ENCODE measurements at regions not wholly inside any gene's neighbourhood (a gene's known extent, or its start where the extent isn't known, plus 50 kb on each side); places are given as distances from the start of the nearest gene placed in this dataset.
"Not testable (repeated sequence)": the region's sequence is repeated elsewhere in the genome, so short reads cannot be mapped to it uniquely, and the experiment has no call there.

GRCh38 chr14:19172745-19173144, 205.5 kb downstream of the POTEM start:
- ATAC-seq; H3K4me3 ChIP-seq; intact Hi-C loops (cut with DNase I); H3K27ac ChIP-seq; DNase-seq; H3K27me3 ChIP-seq; H3K4me1 ChIP-seq; H3K36me3 ChIP-seq: not testable (repeated sequence)
- peaks cover 0 to 29% (median 0%) of the 10 kb centered on the region in 11 donors for H3K9me3 ChIP-seq

DNA sequence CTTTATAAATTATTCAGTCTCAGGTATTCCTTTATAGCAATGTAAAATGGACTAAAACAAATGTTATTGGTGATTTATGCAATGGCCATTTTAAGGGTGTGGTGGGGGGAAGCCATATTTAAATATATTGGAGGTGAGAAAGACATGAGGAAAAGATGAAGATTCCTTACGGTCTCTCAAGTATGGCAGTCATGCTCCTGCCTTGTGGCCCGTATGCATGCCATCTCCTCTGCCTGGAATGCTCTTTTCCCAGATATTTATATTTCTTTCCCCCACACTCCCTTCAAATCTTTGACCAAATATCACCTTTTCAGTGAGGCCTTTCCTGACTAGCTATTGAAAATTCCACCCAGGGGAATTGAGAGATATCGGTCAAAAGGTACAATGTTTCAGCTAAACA, 206.0 kb downstream of the POTEM start:
- WGBS, 2 donors: 73 to 83% methylated on average over 2 of the region's 3 CpGs
- intact Hi-C loops (cut with DNase I); H3K4me3 ChIP-seq; ATAC-seq; DNase-seq; H3K36me3 ChIP-seq; H3K27me3 ChIP-seq; H3K4me1 ChIP-seq; H3K27ac ChIP-seq: not testable (repeated sequence)
- peaks cover 0 to 25% (median 0%) of the 10 kb centered on the region in 11 donors for H3K9me3 ChIP-seq

DNA sequence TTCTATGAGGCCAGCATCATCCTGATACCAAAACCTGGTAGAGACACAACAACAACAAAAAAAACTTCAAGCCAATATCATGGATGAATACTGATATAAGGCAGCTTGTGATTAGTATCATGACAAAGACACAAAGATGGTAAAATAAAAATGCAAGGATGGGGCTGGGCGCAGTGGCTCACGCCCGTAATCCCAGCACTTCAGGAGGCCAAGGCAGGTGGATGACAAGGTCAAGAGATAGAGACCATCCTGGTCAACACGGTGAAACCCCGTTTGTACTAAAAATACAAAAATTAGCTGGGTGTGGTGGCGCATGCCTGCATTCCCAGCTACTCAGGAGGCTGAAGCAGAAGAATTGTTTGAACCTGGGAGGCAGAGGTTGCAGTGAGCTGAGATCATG, 210.2 kb downstream of the POTEM start:
- H3K9me3 ChIP-seq; DNase-seq; intact Hi-C loops (cut with DNase I); H3K36me3 ChIP-seq; ATAC-seq; H3K4me3 ChIP-seq; H3K4me1 ChIP-seq; H3K27ac ChIP-seq; H3K27me3 ChIP-seq: not testable (repeated sequence)
- WGBS, 2 donors: 43 to 45% methylated on average over 5 of the region's 6 CpGs

GRCh38 chr14:19180297-19180696, 213.1 kb downstream of the POTEM start:
- intact Hi-C loops (cut with DNase I): not testable (repeated sequence)

DNA sequence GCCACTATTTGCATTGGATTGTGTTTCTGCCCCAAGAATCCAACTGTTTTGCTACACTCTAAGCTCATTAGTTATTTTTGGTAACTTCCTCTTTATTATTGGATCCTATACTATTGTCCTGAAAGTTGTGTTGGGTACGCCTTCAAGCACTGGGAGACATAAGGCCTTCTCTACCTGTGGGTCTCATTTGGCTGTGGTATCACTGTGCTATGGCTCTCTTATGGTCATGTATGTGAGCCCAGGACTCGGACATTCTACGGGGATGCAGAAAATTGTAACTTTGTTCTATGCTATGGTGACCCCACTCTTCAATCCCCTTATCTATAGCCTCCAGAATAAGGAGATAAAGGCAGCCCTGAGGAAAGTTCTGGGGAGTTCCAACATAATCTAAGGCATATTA, 213.6 kb downstream of the POTEM start:
- WGBS, 2 donors: 32 to 36% methylated on average over 3 of the region's 3 CpGs
- H3K9me3 ChIP-seq; ATAC-seq; H3K4me3 ChIP-seq; H3K4me1 ChIP-seq; H3K36me3 ChIP-seq; H3K27me3 ChIP-seq; DNase-seq; H3K27ac ChIP-seq; intact Hi-C loops (cut with DNase I): not testable (repeated sequence)

More at GRCh38 chr14:19180297-19180696, 213.1 kb downstream of the POTEM start:
- not testable (repeated sequence) for H3K27me3 ChIP-seq, ATAC-seq, H3K9me3 ChIP-seq, H3K4me3 ChIP-seq, H3K4me1 ChIP-seq, DNase-seq, H3K36me3 ChIP-seq, H3K27ac ChIP-seq
- WGBS, 2 donors: 69 to 74% methylated on average over 2 of the region's 2 CpGs

- WGBS, 2 donors: 72 to 73% methylated on average over 3 of the region's 4 CpGs
- H3K4me3 ChIP-seq; H3K4me1 ChIP-seq; H3K27ac ChIP-seq; H3K27me3 ChIP-seq; H3K36me3 ChIP-seq; ATAC-seq; intact Hi-C loops (cut with DNase I); DNase-seq: not testable (repeated sequence)
- H3K9me3 ChIP-seq: peaks cover 0 to 11% (median 0%) of the 10 kb centered on the region in 11 donors
These were observed 227.9 kb downstream of the POTEM start for GRCh38 chr14:19195146-19195545.

- peaks cover 0 to 21% (median 0%) of the 10 kb centered on the region in 11 donors for H3K9me3 ChIP-seq
- WGBS, 2 donors: 58 to 59% methylated on average over 3 of the region's 4 CpGs
These were observed 230.4 kb downstream of the POTEM start for GRCh38 chr14:19197488-19198234.

DNA sequence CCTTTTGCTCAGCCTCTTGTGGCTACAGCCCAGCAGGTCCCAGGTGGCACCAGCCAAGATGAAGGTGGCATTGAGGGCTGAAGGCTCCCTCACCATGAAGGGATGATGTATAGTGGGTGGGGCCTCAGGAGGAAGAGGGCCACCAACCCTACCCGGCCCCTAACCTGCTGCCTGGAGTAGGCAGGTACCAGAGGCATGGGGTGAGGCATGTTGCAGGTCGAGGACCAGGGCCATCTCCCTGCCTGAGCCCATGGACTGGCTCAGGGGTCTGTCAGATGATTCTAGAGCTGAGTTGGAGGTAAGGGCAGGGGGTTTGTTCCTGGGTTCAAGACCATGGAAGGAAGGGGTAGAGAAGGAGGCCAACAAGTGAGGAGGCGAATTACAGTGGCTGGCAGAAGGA, 231.1 kb downstream of the POTEM start:
- DNase-seq; H3K4me3 ChIP-seq; H3K27me3 ChIP-seq; intact Hi-C loops (cut with DNase I); H3K4me1 ChIP-seq; H3K27ac ChIP-seq; H3K36me3 ChIP-seq: not testable (repeated sequence)
- ATAC-seq: peak in 1 of 8 donors; percentile 10
- 0 to 27% methylated on average over 2 to 3 of the region's 3 CpGs for WGBS, 2 donors
- H3K9me3 ChIP-seq: peaks cover 0 to 21% (median 0%) of the 10 kb centered on the region in 11 donors

More at GRCh38 chr14:19197488-19198234, 230.4 kb downstream of the POTEM start:
- H3K36me3 ChIP-seq; intact Hi-C loops (cut with DNase I); H3K27ac ChIP-seq; H3K4me1 ChIP-seq; H3K27me3 ChIP-seq; H3K4me3 ChIP-seq; DNase-seq: not testable (repeated sequence)
- peak in 1 of 8 donors; percentile 8 for ATAC-seq

DNA sequence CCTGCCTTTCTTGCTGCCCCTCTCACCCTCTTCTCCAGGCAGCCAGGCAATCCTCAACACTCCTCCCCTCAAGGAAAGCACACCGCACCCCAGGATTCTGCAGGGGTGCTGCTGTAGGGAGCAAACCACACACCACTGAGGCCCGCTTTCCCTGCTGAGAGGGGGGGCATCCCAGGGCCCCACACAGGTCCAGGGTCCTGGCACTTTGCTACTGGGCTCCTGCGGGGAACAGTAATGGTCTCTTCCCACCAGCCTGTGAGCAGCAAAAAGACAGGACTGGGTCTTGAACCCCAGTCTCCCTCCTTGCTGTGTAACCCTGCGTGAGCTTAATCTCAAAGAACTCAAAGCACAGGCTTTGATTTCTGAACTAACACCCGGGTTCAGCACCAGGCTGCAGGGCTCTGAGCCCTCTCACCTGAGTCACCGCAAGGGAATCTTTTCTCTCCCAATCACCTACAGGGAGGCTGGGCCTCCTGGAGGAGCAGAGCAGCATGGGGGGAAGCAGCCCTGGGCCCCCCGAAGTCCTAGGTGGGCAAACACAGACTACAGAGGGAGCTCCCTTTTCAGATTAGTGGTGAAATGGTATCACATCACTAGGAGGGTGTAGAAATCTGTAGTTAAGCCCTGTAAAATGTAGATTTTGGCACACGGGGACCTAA, 232.6 kb downstream of the POTEG start:
- intact Hi-C loops (cut with DNase I); ATAC-seq; H3K36me3 ChIP-seq; DNase-seq; H3K4me1 ChIP-seq; H3K27ac ChIP-seq; H3K27me3 ChIP-seq; H3K4me3 ChIP-seq: not testable (repeated sequence)
- WGBS, 2 donors: 70 to 72% methylated on average over 8 of the region's 8 CpGs
- peaks cover 0 to 17% (median 0%) of the 10 kb centered on the region in 11 donors for H3K9me3 ChIP-seq

- H3K9me3 ChIP-seq: peaks cover 0 to 17% (median 0%) of the 10 kb centered on the region in 11 donors
- H3K4me1 ChIP-seq; H3K36me3 ChIP-seq; DNase-seq; H3K4me3 ChIP-seq; H3K27ac ChIP-seq; ATAC-seq; H3K27me3 ChIP-seq; intact Hi-C loops (cut with DNase I): not testable (repeated sequence)
- 67 to 78% methylated on average over 6 to 7 of the region's 7 CpGs for WGBS, 2 donors
These were observed 232.1 kb downstream of the POTEG start for GRCh38 chr14:19202053-19202442.

GRCh38 chr14:19203250-19203972, 230.7 kb downstream of the POTEG start:
- H3K27ac ChIP-seq; ATAC-seq; H3K36me3 ChIP-seq; H3K27me3 ChIP-seq; intact Hi-C loops (cut with DNase I); H3K4me3 ChIP-seq; DNase-seq; H3K4me1 ChIP-seq: not testable (repeated sequence)
- H3K9me3 ChIP-seq: peaks cover 0 to 17% (median 0%) of the 10 kb centered on the region in 11 donors
- 38 to 42% methylated on average over 4 of the region's 5 CpGs for WGBS, 2 donors

Measured in heart right ventricle (tissue), 16 donors.